Left ventricle myocardium superior (tissue), 1 donor: ENCODE measurements at regions not wholly inside any gene's neighbourhood (a gene's known extent, or its start where the extent isn't known, plus 50 kb on each side); places are given as distances from the start of the nearest gene placed in this dataset.
"Not testable (repeated sequence)": the region's sequence is repeated elsewhere in the genome, so short reads cannot be mapped to it uniquely, and the experiment has no call there.

Experiments
- ATAC-seq: fragments of 200-7000 bp; cut with Tn5 transposase; one replicate; pipeline ENCODE4 v1.9.1; 2020; ENCODE audit warnings: mild to moderate bottlenecking, moderate library complexity
- DNase-seq: peaks from one replicate; pipeline ENCODE4 v3.0.0-alpha.2; 2020
- intact Hi-C: fragments of 100-400 bp; cut with micrococcal nuclease; formaldehyde crosslinking; loops from one replicate; pipeline ENCODE4 v1.11.0; 2022
- donor health status: DM: no; HTN: yes; CAD: no; lungs with severe emphysema.

- intact Hi-C loops = no loop called here
- DNase-seq (no peak), ATAC-seq (no peak)
Observed at GRCh38 chr6:144547409-144547808, 262.3 kb downstream of the UTRN start.

- intact Hi-C loops = no loop called here
- DNase-seq = no peak
- ATAC-seq = no peak
Observed at GRCh38 chr6:144548536-144548935, 263.4 kb downstream of the UTRN start.

- DNase-seq (no peak), ATAC-seq (no peak)
- intact Hi-C loops = no loop called here
Observed at GRCh38 chr6:144549837-144550747, 265.0 kb downstream of the UTRN start.

- intact Hi-C loops = no loop called here
- DNase-seq = no peak
- ATAC-seq = no peak
Observed at GRCh38 chr6:144551339-144551738, 266.2 kb downstream of the UTRN start.

GRCh38 chr6:144555066-144555465 is 269.9 kb downstream of the UTRN start:
- ATAC-seq (no peak), DNase-seq (no peak)
- intact Hi-C loops = no loop called here

- DNase-seq (no peak), ATAC-seq (peak; percentile 63)
- intact Hi-C loops = no loop called here
Observed at GRCh38 chr6:144559865-144560593, 274.9 kb downstream of the UTRN start.

- no peak for DNase-seq
- no peak for ATAC-seq
- intact Hi-C loops = no loop called here
Observed at GRCh38 chr6:144561455-144562043, 276.4 kb downstream of the UTRN start.

GRCh38 chr6:144564202-144564601 is 279.1 kb downstream of the UTRN start:
- DNase-seq (no peak), ATAC-seq (no peak)
- intact Hi-C loops = no loop called here

GRCh38 chr6:144566868-144567615 is 281.9 kb downstream of the UTRN start:
- intact Hi-C loops = no loop called here
- ATAC-seq = no peak

GRCh38 chr6:144568241-144568640 is 283.1 kb downstream of the UTRN start:
- intact Hi-C loops = no loop called here
- no peak for ATAC-seq

More at GRCh38 chr6:144566868-144567615, 281.9 kb downstream of the UTRN start:
- no peak for DNase-seq

GRCh38 chr6:144572541-144572940 is 287.4 kb downstream of the UTRN start:
- DNase-seq, intact Hi-C loops: not testable (repeated sequence)

More at GRCh38 chr6:144568241-144568640, 283.1 kb downstream of the UTRN start:
- DNase-seq = no peak

GRCh38 chr6:144574796-144575195 is 289.7 kb downstream of the UTRN start:
- DNase-seq = no peak
- intact Hi-C loops = no loop called here
- no peak for ATAC-seq

More at GRCh38 chr6:144572541-144572940, 287.4 kb downstream of the UTRN start:
- ATAC-seq = not testable (repeated sequence)

GRCh38 chr6:144575327-144575726 is 290.2 kb downstream of the UTRN start:
- DNase-seq (no peak), ATAC-seq (no peak)
- intact Hi-C loops = no loop called here

- intact Hi-C loops = no loop called here
- DNase-seq (no peak), ATAC-seq (no peak)
Observed at GRCh38 chr6:144576871-144577270, 291.7 kb downstream of the UTRN start.

- intact Hi-C loops = no loop called here
- ATAC-seq (no peak), DNase-seq (no peak)
Observed at GRCh38 chr6:144578385-144579350, 293.5 kb downstream of the UTRN start.

GRCh38 chr6:144580039-144580438 is 294.9 kb downstream of the UTRN start:
- no peak for DNase-seq
- ATAC-seq = no peak
- intact Hi-C loops = loop anchor here (10.0 kb wide), 1 partner anchor 1055 kb away; no protein-coding TSS in a partner anchor

GRCh38 chr6:144580771-144581170 is 295.6 kb downstream of the UTRN start:
- no peak for ATAC-seq
- DNase-seq = no peak
- intact Hi-C loops = loop anchor here (10.0 kb wide), 1 partner anchor 1054 kb away; no protein-coding TSS in a partner anchor
